ENCODE measurements at regions not wholly inside any gene's neighbourhood (a gene's known extent, or its start where the extent isn't known, plus 50 kb on each side); places are given as distances from the start of the nearest gene placed in this dataset.

GRCh38 chr12:15272376-15272775, 49.9 kb upstream of the PTPRO start:
- intact Hi-C loops (cut with DNase I, micrococcal nuclease): loop anchor here in 1 of 2 donors (10.0 kb wide), 1 partner anchor 252 kb away; no protein-coding TSS in a partner anchor
- ATAC-seq (no peak), DNase-seq (no peak)
- no peaks in the 10 kb centered on the region for H3K36me3 ChIP-seq (ENCODE audit: low read depth)
- H3K4me1 ChIP-seq (ENCODE audit: low read depth): no peaks in the 10 kb centered on the region
- no peaks in the 10 kb centered on the region for H3K9me3 ChIP-seq
- TF ChIP-seq, protein P1, sequence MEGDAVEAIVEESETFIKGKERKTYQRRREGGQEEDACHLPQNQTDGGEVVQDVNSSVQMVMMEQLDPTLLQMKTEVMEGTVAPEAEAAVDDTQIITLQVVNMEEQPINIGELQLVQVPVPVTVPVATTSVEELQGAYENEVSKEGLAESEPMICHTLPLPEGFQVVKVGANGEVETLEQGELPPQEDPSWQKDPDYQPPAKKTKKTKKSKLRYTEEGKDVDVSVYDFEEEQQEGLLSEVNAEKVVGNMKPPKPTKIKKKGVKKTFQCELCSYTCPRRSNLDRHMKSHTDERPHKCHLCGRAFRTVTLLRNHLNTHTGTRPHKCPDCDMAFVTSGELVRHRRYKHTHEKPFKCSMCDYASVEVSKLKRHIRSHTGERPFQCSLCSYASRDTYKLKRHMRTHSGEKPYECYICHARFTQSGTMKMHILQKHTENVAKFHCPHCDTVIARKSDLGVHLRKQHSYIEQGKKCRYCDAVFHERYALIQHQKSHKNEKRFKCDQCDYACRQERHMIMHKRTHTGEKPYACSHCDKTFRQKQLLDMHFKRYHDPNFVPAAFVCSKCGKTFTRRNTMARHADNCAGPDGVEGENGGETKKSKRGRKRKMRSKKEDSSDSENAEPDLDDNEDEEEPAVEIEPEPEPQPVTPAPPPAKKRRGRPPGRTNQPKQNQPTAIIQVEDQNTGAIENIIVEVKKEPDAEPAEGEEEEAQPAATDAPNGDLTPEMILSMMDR (IDR thresholded peaks at IDR 0.05): no peak
- no peak overlapping the region for H3K4me3 ChIP-seq

All from mucosa of descending colon (tissue), 3 donors.